H9 (cell line): ENCODE measurements at regions not wholly inside any gene's neighbourhood (a gene's known extent, or its start where the extent isn't known, plus 50 kb on each side); places are given as distances from the start of the nearest gene placed in this dataset.

ENCODE experiments used
- DNase-seq: peaks from one replicate; pipeline ENCODE4 v3.0.0-alpha.2; 2017
- H2AFZ ChIP-seq: one replicate; pipeline ENCODE4 v1.6.1; 2013; ENCODE audit warnings: mild to moderate bottlenecking, low read length, control low read depth, moderate library complexity
- H2AK5ac ChIP-seq: 2 replicates; pipeline ENCODE4 v1.6.1; 2013; ENCODE audit warnings: low read length, control low read depth, mixed read lengths; ENCODE audit not compliant: insufficient read length
- H2BK120ac ChIP-seq: one replicate; pipeline ENCODE4 v1.6.1; 2013; ENCODE audit warnings: low read depth, mild to moderate bottlenecking, low read length, control low read depth, inconsistent platforms; ENCODE audit not compliant: poor library complexity, severe bottlenecking
- H2BK12ac ChIP-seq: 2 replicates; pipeline ENCODE4 v1.6.1; 2013; ENCODE audit warnings: low read length, control low read depth, mixed read lengths, low read depth; ENCODE audit not compliant: insufficient read length
- H2BK15ac ChIP-seq: 2 replicates; pipeline ENCODE4 v1.6.1; 2013; ENCODE audit warnings: low read depth, low read length, control low read depth
- H2BK20ac ChIP-seq: one replicate; pipeline ENCODE4 v1.6.1; 2013; ENCODE audit warnings: low read depth, mild to moderate bottlenecking, low read length, control low read depth, inconsistent platforms; ENCODE audit not compliant: poor library complexity, severe bottlenecking
- H2BK5ac ChIP-seq: 2 replicates; pipeline ENCODE4 v1.6.1; 2013; ENCODE audit warnings: low read length, control low read depth, mixed read lengths; ENCODE audit not compliant: insufficient read length
- H3K14ac ChIP-seq: 2 replicates; pipeline ENCODE4 v1.6.1; 2013; ENCODE audit warnings: low read length, control low read depth; ENCODE audit not compliant: insufficient read depth
- H3K18ac ChIP-seq: 2 replicates; pipeline ENCODE4 v1.6.1; 2013; ENCODE audit warnings: low read depth, mild to moderate bottlenecking, mixed read lengths, low read length, control low read depth; ENCODE audit not compliant: insufficient read length
- H3K23ac ChIP-seq: 2 replicates; pipeline ENCODE4 v1.6.1; 2013; ENCODE audit warnings: low read length, control low read depth, mixed read lengths, low read depth; ENCODE audit not compliant: insufficient read length
- H3K23me2 ChIP-seq: 2 replicates; pipeline ENCODE4 v1.6.1; 2013; ENCODE audit warnings: low read depth, mild to moderate bottlenecking, mixed read lengths, low read length, control low read depth; ENCODE audit not compliant: insufficient read length, poor library complexity, severe bottlenecking
- H3K27ac ChIP-seq: 2 replicates; pipeline ENCODE4 v1.5.1; 2013; ENCODE audit warnings: low read length, control low read depth, mixed read lengths, low read depth; ENCODE audit not compliant: insufficient read length
- H3K27me3 ChIP-seq: 2 replicates; pipeline ENCODE4 v1.6.1; 2013; ENCODE audit warnings: low read length, control low read depth, inconsistent platforms; ENCODE audit not compliant: insufficient read depth
- H3K4ac ChIP-seq: 2 replicates; pipeline ENCODE4 v1.6.1; 2013; ENCODE audit warnings: low read depth, mild to moderate bottlenecking, control low read depth, inconsistent platforms, low read length, moderate library complexity
- H3K4me1 ChIP-seq: 2 replicates; pipeline ENCODE4 v1.6.1; 2013; ENCODE audit warnings: low read length, control low read depth, inconsistent platforms; ENCODE audit not compliant: insufficient read depth
- H3K4me2 ChIP-seq: 2 replicates; pipeline ENCODE4 v1.6.1; 2013; ENCODE audit warnings: low read length, control low read depth, mixed read lengths; ENCODE audit not compliant: insufficient read length, insufficient read depth
- H3K56ac ChIP-seq: 2 replicates; pipeline ENCODE4 v1.6.1; 2013; ENCODE audit warnings: low read depth, mild to moderate bottlenecking, mixed read lengths, low read length, control low read depth; ENCODE audit not compliant: insufficient read length
- H3K79me1 ChIP-seq: 2 replicates; pipeline ENCODE4 v1.6.1; 2013; ENCODE audit warnings: low read depth, mild to moderate bottlenecking, moderate library complexity, low read length, control low read depth, inconsistent platforms; ENCODE audit not compliant: insufficient read depth, poor library complexity, severe bottlenecking
- H3K79me2 ChIP-seq: 2 replicates; pipeline ENCODE4 v1.6.1; 2013; ENCODE audit warnings: low read length, control low read depth, inconsistent platforms; ENCODE audit not compliant: insufficient read depth
- H3K9ac ChIP-seq: 2 replicates; pipeline ENCODE4 v1.6.1; 2013; ENCODE audit warnings: low read length, control low read depth, mixed read lengths; ENCODE audit not compliant: insufficient read length; ENCODE audit errors: extremely low read depth
- H3K9me3 ChIP-seq: one replicate; pipeline ENCODE4 v1.6.1; 2013; ENCODE audit warnings: low read depth, low read length, inconsistent platforms; ENCODE audit not compliant: control insufficient read depth
- H3T11ph ChIP-seq: one replicate; pipeline ENCODE4 v1.6.1; 2013; ENCODE audit warnings: mild to moderate bottlenecking, low read length, control low read depth, inconsistent platforms
- H4K20me1 ChIP-seq: one replicate; pipeline ENCODE4 v1.6.1; 2013; ENCODE audit not compliant: control insufficient read depth, insufficient read length, insufficient read depth
- H4K5ac ChIP-seq: 2 replicates; pipeline ENCODE4 v1.6.1; 2013; ENCODE audit warnings: low read depth, mild to moderate bottlenecking, mixed read lengths, low read length, control low read depth; ENCODE audit not compliant: insufficient read length
- H4K8ac ChIP-seq: replicated peaks from 2 replicates; pipeline ENCODE4 v1.6.1; 2013; ENCODE audit warnings: low read length, control low read depth, mixed read lengths, low read depth; ENCODE audit not compliant: insufficient read length
- H4K91ac ChIP-seq: 2 replicates; pipeline ENCODE4 v1.6.1; 2013; ENCODE audit warnings: low read depth, mild to moderate bottlenecking, moderate library complexity, mixed read lengths, low read length, control low read depth; ENCODE audit not compliant: insufficient read length
- H3K27ac Mint-ChIP-seq, 3 experiments: 2 replicates in 2 of 3; 3 replicates in 1 of 3; pipeline ENCODE4 v1.8.0; 2020 to 2021; ENCODE audit warnings: mixed read lengths in 3 of 3, mild to moderate bottlenecking in 1 of 3, moderate library complexity in 1 of 3
- H3K27me3 Mint-ChIP-seq: 2 replicates; pipeline ENCODE4 v1.8.0; 2021; ENCODE audit warnings: low read depth, mild to moderate bottlenecking, moderate library complexity, mixed read lengths
- H3K36me3 Mint-ChIP-seq, 3 experiments: 2 replicates in 2 of 3; 3 replicates in 1 of 3; pipeline ENCODE4 v1.8.0; 2020 to 2021; ENCODE audit warnings: low read depth in 3 of 3, mixed read lengths in 3 of 3; ENCODE audit not compliant: insufficient read depth in 1 of 3
- H3K4me1 Mint-ChIP-seq, 2 experiments: 2 replicates each; pipeline ENCODE4 v1.8.0; 2020; ENCODE audit warnings: mixed read lengths in 2 of 2
- H3K4me3 Mint-ChIP-seq, 2 experiments: 2 replicates in 1 of 2; 3 replicates in 1 of 2; pipeline ENCODE4 v1.8.0; 2020 to 2021; ENCODE audit warnings: mild to moderate bottlenecking in 2 of 2, mixed read lengths in 2 of 2, moderate library complexity in 1 of 2
- H3K9me3 Mint-ChIP-seq, 2 experiments: 2 replicates in 1 of 2; 3 replicates in 1 of 2; pipeline ENCODE4 v1.8.0; 2020; ENCODE audit warnings: mild to moderate bottlenecking in 2 of 2, mixed read lengths in 2 of 2, moderate library complexity in 1 of 2
- WGBS: extraction: QIAGEN DNeasy Blood & Tissue Kit; methylation state at CpG from one replicate; pipeline ENCODE4 v1.1.7; 2013; ENCODE audit warnings: missing lambda C conversion rate, low lambda C conversion rate, mixed read lengths; ENCODE audit not compliant: insufficient read length; ENCODE audit errors: extremely low coverage; 5-methylcytosine and 5-hydroxymethylcytosine counted together
- TF ChIP-seq, protein P1 (sequence below): fragments of 200-600 bp; sonication (generic); conservative IDR thresholded peaks from 3 replicates; pipeline ENCODE4 v1.8.0; 2021; ENCODE audit warnings: antibody characterized with exemption, mild to moderate bottlenecking

DNA sequence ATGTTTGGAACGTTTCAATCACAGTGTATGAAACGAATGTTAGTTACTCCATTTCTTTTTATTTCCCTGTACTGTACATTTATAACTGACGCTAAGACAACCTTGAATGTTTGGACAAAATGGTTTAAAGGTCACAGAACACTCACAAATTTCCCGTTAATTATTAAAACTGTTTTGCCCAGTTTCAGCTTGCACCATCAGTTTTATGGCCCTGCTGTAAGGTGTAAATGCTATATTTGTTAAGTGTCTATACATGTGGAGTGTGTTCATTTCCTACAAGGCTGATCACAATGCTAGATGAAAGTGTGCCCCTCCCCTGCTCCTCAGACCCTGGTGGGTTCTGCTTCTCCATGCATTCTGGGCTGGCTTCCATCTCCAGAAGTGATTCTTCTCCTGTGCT is 57.9 kb upstream of the ETS2 start:
- no peak overlapping the region for H3K4ac ChIP-seq

More for the DNA sequence above, 57.9 kb upstream of the ETS2 start:
- H2BK5ac ChIP-seq = no peak overlapping the region
- no peaks in the 10 kb centered on the region for H3K79me2 ChIP-seq
- no peak overlapping the region for H2BK12ac ChIP-seq
- no peak overlapping the region for H2BK20ac ChIP-seq
- Mint-ChIP-seq H3K9me3 (peaks cover 0 to 2% of the 10 kb centered on the region in 2 experiments; a peak in 3 of 5 replicates), H3K36me3 (peaks cover 0 to 2% (median 0%) of the 10 kb centered on the region in 3 experiments; a peak in 1 of 7 replicates), H3K4me1 (peaks cover 0 to 5% of the 10 kb centered on the region in 2 experiments; a peak in 2 of 4 replicates), H3K4me3 (no peak overlapping the region; a peak in 1 of 5 replicates), H3K27me3 (peaks cover 13% of the 10 kb centered on the region), H3K27ac (no peak overlapping the region)
- H2BK120ac ChIP-seq = no peak overlapping the region
- no peak overlapping the region for H3T11ph ChIP-seq
- no peak overlapping the region for H3K23ac ChIP-seq
- TF ChIP-seq, protein P1, sequence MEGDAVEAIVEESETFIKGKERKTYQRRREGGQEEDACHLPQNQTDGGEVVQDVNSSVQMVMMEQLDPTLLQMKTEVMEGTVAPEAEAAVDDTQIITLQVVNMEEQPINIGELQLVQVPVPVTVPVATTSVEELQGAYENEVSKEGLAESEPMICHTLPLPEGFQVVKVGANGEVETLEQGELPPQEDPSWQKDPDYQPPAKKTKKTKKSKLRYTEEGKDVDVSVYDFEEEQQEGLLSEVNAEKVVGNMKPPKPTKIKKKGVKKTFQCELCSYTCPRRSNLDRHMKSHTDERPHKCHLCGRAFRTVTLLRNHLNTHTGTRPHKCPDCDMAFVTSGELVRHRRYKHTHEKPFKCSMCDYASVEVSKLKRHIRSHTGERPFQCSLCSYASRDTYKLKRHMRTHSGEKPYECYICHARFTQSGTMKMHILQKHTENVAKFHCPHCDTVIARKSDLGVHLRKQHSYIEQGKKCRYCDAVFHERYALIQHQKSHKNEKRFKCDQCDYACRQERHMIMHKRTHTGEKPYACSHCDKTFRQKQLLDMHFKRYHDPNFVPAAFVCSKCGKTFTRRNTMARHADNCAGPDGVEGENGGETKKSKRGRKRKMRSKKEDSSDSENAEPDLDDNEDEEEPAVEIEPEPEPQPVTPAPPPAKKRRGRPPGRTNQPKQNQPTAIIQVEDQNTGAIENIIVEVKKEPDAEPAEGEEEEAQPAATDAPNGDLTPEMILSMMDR = no peak
- no peak overlapping the region for H2AK5ac ChIP-seq
- H4K8ac ChIP-seq = no peak overlapping the region
- no peaks in the 10 kb centered on the region for H3K23me2 ChIP-seq
- no peaks in the 10 kb centered on the region for H3K27me3 ChIP-seq
- no peak overlapping the region for H4K5ac ChIP-seq
- H3K56ac ChIP-seq = no peak overlapping the region
- H3K9me3 ChIP-seq = no peaks in the 10 kb centered on the region
- no peaks in the 10 kb centered on the region for H3K79me1 ChIP-seq
- H4K20me1 ChIP-seq = no peaks in the 10 kb centered on the region
- no peak overlapping the region for H2BK15ac ChIP-seq
- no peak overlapping the region for H3K9ac ChIP-seq
- no peak for DNase-seq
- no peak overlapping the region for H3K18ac ChIP-seq
- no peak overlapping the region for H4K91ac ChIP-seq
- no peak overlapping the region for H3K27ac ChIP-seq
- WGBS = no CpG with 5 or more reads among the region's 4 CpGs
- no peak overlapping the region for H2AFZ ChIP-seq
- no peak overlapping the region for H3K14ac ChIP-seq
- no peaks in the 10 kb centered on the region for H3K4me1 ChIP-seq
- H3K4me2 ChIP-seq = no peak overlapping the region
